ENCODE measurements at regions not wholly inside any gene's neighbourhood (a gene's known extent, or its start where the extent isn't known, plus 50 kb on each side); places are given as distances from the start of the nearest gene placed in this dataset.

- TF ChIP-seq CTCF (IDR thresholded peaks at IDR 0.05): no peak
These were observed 192.9 kb upstream of the SLITRK3 start for GRCh38 chr3:165389064-165389463.

GRCh38 chr3:165383381-165383780, 187.2 kb upstream of the SLITRK3 start:
- intact Hi-C loops (cut with micrococcal nuclease): no loop called here
- Mint-ChIP-seq H3K27me3 (no peaks in the 10 kb centered on the region), H3K27ac (no peak overlapping the region), H3K4me3 (no peak overlapping the region), H3K4me1 (no peaks in the 10 kb centered on the region), H3K9me3 (peaks cover 12% of the 10 kb centered on the region), H3K36me3 (ENCODE audit: low read depth) (no peaks in the 10 kb centered on the region)
- POLR2A ChIA-PET: no interaction called here
- no peak for ATAC-seq (ENCODE audit: low read depth)
- no peak for TF ChIP-seq CTCF (IDR thresholded peaks at IDR 0.05)
- no peak for DNase-seq
- CTCF ChIA-PET: no interaction called here

More at GRCh38 chr3:165389064-165389463, 192.9 kb upstream of the SLITRK3 start:
- no peak for DNase-seq
- CTCF ChIA-PET: no interaction called here
- H3K27me3 Mint-ChIP-seq: no peaks in the 10 kb centered on the region
- no peaks in the 10 kb centered on the region for H3K36me3 Mint-ChIP-seq (ENCODE audit: low read depth)
- H3K9me3 Mint-ChIP-seq: peaks cover 5% of the 10 kb centered on the region
- H3K27ac Mint-ChIP-seq: no peak overlapping the region
- H3K4me1 Mint-ChIP-seq: no peaks in the 10 kb centered on the region
- POLR2A ChIA-PET: no interaction called here
- intact Hi-C loops (cut with micrococcal nuclease): no loop called here
- ATAC-seq (ENCODE audit: low read depth): no peak
- H3K4me3 Mint-ChIP-seq: no peak overlapping the region

GRCh38 chr3:165382672-165383071, 186.5 kb upstream of the SLITRK3 start:
- ChIA-PET CTCF (no interaction called here), POLR2A (no interaction called here)
- Mint-ChIP-seq H3K36me3 (ENCODE audit: low read depth) (no peaks in the 10 kb centered on the region), H3K9me3 (peaks cover 12% of the 10 kb centered on the region), H3K4me1 (no peaks in the 10 kb centered on the region), H3K27ac (no peak overlapping the region), H3K27me3 (no peaks in the 10 kb centered on the region), H3K4me3 (no peak overlapping the region)
- DNase-seq: no peak
- intact Hi-C loops (cut with micrococcal nuclease): no loop called here
- ATAC-seq (ENCODE audit: low read depth): no peak
- no peak for TF ChIP-seq CTCF (IDR thresholded peaks at IDR 0.05)

- peaks cover 11% of the 10 kb centered on the region for H3K9me3 Mint-ChIP-seq
- H3K27me3 Mint-ChIP-seq: no peaks in the 10 kb centered on the region
- no peak overlapping the region for H3K4me3 Mint-ChIP-seq
- ChIA-PET CTCF (no interaction called here), POLR2A (no interaction called here)
- TF ChIP-seq CTCF (IDR thresholded peaks at IDR 0.05): no peak
- no peak for DNase-seq
- intact Hi-C loops (cut with micrococcal nuclease): no loop called here
- ATAC-seq (ENCODE audit: low read depth): no peak
- H3K27ac Mint-ChIP-seq: no peak overlapping the region
- H3K36me3 Mint-ChIP-seq (ENCODE audit: low read depth): no peaks in the 10 kb centered on the region
- no peaks in the 10 kb centered on the region for H3K4me1 Mint-ChIP-seq
These were observed 182.6 kb upstream of the SLITRK3 start for GRCh38 chr3:165378761-165379160.

- intact Hi-C loops (cut with micrococcal nuclease): no loop called here
- peaks cover 9% of the 10 kb centered on the region for H3K9me3 Mint-ChIP-seq
- H3K4me3 Mint-ChIP-seq: no peak overlapping the region
- ATAC-seq (ENCODE audit: low read depth): no peak
- H3K27me3 Mint-ChIP-seq: no peaks in the 10 kb centered on the region
- ChIA-PET CTCF (no interaction called here), POLR2A (no interaction called here)
- TF ChIP-seq CTCF (IDR thresholded peaks at IDR 0.05): no peak
- no peak overlapping the region for H3K27ac Mint-ChIP-seq
- no peak for DNase-seq
- H3K36me3 Mint-ChIP-seq (ENCODE audit: low read depth): no peaks in the 10 kb centered on the region
- H3K4me1 Mint-ChIP-seq: no peaks in the 10 kb centered on the region
These were observed 162.8 kb upstream of the SLITRK3 start for GRCh38 chr3:165359005-165359404.
